K562 (cell line): ENCODE measurements at regions not wholly inside any gene's neighbourhood (a gene's known extent, or its start where the extent isn't known, plus 50 kb on each side); places are given as distances from the start of the nearest gene placed in this dataset.

ENCODE experiments used
- ARID2 ChIP-seq: fragments of 450-650 bp; IDR thresholded peaks from 2 replicates; pipeline ENCODE4 v1.6.1; 2017; ENCODE audit warnings: antibody characterized with exemption, mild to moderate bottlenecking
- ARID4B ChIP-seq: sonication (generic); formaldehyde crosslinking; IDR thresholded peaks from 2 replicates; pipeline ENCODE4 v1.8.0; 2022; ENCODE audit warnings: mild to moderate bottlenecking, missing genetic modification reagents
- E2F3 ChIP-seq: fragments of 250-450 bp; sonication (Bioruptor Pico); IDR thresholded peaks from 2 replicates; pipeline ENCODE4 v1.4.0; 2020; ENCODE audit warnings: mild to moderate bottlenecking
- GTF2F1 ChIP-seq: IDR thresholded peaks from 2 replicates; pipeline ENCODE4 v1.6.1; 2011; ENCODE audit warnings: low read depth, low read length, improper control_type of control experiment
- HNRNPK ChIP-seq: fragments of 200-400 bp; formaldehyde crosslinking; IDR thresholded peaks from one replicate; pipeline ENCODE4 v1.6.1; 2018; ENCODE audit warnings: mild to moderate bottlenecking, low read depth, low read length; ENCODE audit not compliant: poor library complexity, severe bottlenecking
- HOMEZ ChIP-seq: fragments of 250-450 bp; sonication (Bioruptor Pico); IDR thresholded peaks from 2 replicates; pipeline ENCODE4 v1.4.0; 2020; ENCODE audit warnings: mild to moderate bottlenecking, moderate library complexity
- SIRT6 ChIP-seq: IDR thresholded peaks from one replicate; pipeline ENCODE4 v1.6.1; 2012; ENCODE audit warnings: low read depth, mild to moderate bottlenecking, control low read depth, inconsistent platforms, low read length, moderate library complexity
- TAL1 ChIP-seq: fragments of 450-650 bp; IDR thresholded peaks from 2 replicates; pipeline ENCODE4 v1.6.1; 2016; ENCODE audit warnings: mild to moderate bottlenecking

GRCh38 chr11:27563641-27564040, 57.1 kb upstream of the LIN7C start (continued):
- TF ChIP-seq ARID4B (CRISPR knock-in tag): no peak
- TF ChIP-seq HNRNPK: no peak
- TF ChIP-seq SIRT6: no peak
- no peak for TF ChIP-seq TAL1
- TF ChIP-seq GTF2F1: no peak
- no peak for TF ChIP-seq E2F3 (CRISPR knock-in tag)
- no peak for TF ChIP-seq HOMEZ
- TF ChIP-seq ARID2: no peak
